Colonic mucosa (tissue), 4 donors: ENCODE measurements at regions not wholly inside any gene's neighbourhood (a gene's known extent, or its start where the extent isn't known, plus 50 kb on each side); places are given as distances from the start of the nearest gene placed in this dataset.
A peak's percentile ranks its signal among the peaks of the same experiment; 100 is the strongest.

ENCODE experiments used
- DNase-seq: peaks from one replicate; pipeline ENCODE4 v3.0.0-alpha.2; 2020
- H3K27ac ChIP-seq: fragments of 200-600 bp; one replicate; pipeline ENCODE4 v1.8.0; 2021
- H3K27me3 ChIP-seq: fragments of 200-600 bp; one replicate; pipeline ENCODE4 v1.8.0; 2021
- H3K36me3 ChIP-seq: fragments of 200-600 bp; one replicate; pipeline ENCODE4 v1.8.0; 2021
- H3K4me1 ChIP-seq: fragments of 200-600 bp; one replicate; pipeline ENCODE4 v1.8.0; 2021; ENCODE audit warnings: mild to moderate bottlenecking
- H3K4me3 ChIP-seq: fragments of 200-600 bp; one replicate; pipeline ENCODE4 v1.8.0; 2021
- H3K9ac ChIP-seq, 2 donors: one replicate each; pipeline ENCODE4 v1.7.0; 2013; ENCODE audit warnings: control low read depth in 2 of 2, low read depth in 2 of 2, low read length in 2 of 2
- H3K9me3 ChIP-seq: fragments of 200-600 bp; one replicate; pipeline ENCODE4 v1.8.0; 2021
- intact Hi-C: fragments of 100-400 bp; cut with DNase I; formaldehyde crosslinking; loops from one replicate; pipeline ENCODE4 v1.14.1; 2022
- TF ChIP-seq, protein P1 (sequence below): fragments of 200-600 bp; IDR thresholded peaks from one replicate; pipeline ENCODE4 v1.8.0; 2022; ENCODE audit warnings: antibody characterized with exemption, mild to moderate bottlenecking
- donor health status: healthy.
- donor health status: DM: no; HTN: no; CAD: no.
- donor health status: DM: no; HTN: no; CAD: no.

DNA sequence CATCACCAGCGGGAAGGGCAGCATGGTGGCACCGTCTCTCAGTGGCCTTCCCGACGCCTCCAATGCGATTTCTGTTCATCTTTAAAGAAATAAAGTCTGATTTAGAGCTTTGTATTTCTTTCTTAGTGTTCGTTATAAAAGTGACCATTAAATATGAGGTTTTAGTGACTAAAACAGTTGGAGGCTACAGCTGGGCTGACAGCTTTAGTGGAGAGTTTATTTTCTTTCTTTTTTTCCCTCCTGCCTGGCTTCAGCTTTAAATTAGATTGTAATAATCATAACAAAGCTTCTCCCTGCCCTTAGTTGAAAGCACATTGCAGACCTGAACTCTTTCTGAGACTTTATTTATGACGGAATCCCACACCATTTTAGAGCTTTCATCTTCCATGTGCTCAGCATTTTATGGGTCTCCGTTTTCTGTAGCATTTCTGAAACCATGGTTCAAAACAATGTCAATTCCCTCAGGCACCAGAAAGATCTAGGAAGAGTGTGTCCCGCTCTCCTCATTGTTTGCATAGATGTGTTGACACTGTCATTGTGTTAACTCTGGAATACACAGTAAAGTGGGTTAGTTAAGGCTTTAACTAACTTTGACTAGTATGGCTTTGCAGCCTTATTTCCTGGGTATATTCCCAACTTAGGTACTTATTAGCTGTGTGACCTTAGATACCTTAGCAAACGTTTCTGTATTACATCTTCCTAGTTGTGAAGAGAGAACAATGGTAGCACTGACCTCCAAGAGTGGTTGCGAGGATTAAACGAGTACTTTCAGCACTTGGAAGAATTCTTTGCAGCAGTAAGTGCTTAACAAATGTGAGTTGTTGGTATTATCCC is 97.4 kb upstream of the PGRMC2 start:
- no peak for DNase-seq
- TF ChIP-seq, protein P1, sequence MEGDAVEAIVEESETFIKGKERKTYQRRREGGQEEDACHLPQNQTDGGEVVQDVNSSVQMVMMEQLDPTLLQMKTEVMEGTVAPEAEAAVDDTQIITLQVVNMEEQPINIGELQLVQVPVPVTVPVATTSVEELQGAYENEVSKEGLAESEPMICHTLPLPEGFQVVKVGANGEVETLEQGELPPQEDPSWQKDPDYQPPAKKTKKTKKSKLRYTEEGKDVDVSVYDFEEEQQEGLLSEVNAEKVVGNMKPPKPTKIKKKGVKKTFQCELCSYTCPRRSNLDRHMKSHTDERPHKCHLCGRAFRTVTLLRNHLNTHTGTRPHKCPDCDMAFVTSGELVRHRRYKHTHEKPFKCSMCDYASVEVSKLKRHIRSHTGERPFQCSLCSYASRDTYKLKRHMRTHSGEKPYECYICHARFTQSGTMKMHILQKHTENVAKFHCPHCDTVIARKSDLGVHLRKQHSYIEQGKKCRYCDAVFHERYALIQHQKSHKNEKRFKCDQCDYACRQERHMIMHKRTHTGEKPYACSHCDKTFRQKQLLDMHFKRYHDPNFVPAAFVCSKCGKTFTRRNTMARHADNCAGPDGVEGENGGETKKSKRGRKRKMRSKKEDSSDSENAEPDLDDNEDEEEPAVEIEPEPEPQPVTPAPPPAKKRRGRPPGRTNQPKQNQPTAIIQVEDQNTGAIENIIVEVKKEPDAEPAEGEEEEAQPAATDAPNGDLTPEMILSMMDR = no peak
- no peaks in the 10 kb centered on the region for H3K27me3 ChIP-seq
- H3K4me1 ChIP-seq = no peaks in the 10 kb centered on the region
- H3K4me3 ChIP-seq = no peak overlapping the region
- H3K9me3 ChIP-seq = no peaks in the 10 kb centered on the region
- H3K9ac ChIP-seq = no peak overlapping the region
- no peak overlapping the region for H3K27ac ChIP-seq
- intact Hi-C loops = loop anchor here (10.0 kb wide), 2 partner anchors 100 to 170 kb away; partner anchors contain the start of gene PGRMC2
- H3K36me3 ChIP-seq = no peaks in the 10 kb centered on the region

DNA sequence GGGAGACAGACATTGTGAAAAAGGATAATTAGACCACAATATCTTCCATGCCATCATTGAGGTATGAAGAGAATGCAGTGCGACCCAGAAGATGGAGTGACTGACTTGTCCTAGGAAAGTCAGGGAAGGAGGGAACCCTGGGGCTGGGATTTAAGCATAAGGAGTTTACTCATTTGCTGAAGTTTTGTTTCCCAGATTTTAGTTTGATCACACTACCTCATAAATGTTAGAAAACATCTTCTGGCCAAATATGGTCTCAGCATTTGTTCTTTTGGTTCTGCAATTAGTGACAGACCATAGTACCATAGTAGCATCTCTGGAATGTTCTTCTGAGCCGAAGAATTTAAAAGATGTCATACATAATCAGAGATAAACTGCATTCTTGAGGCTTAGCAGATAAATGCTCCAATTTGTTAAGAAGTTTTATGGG is 96.5 kb upstream of the PGRMC2 start:
- H3K9ac ChIP-seq = no peak overlapping the region
- H3K4me1 ChIP-seq = no peaks in the 10 kb centered on the region
- H3K4me3 ChIP-seq = no peak overlapping the region
- no peaks in the 10 kb centered on the region for H3K9me3 ChIP-seq
- intact Hi-C loops = loop anchor here (10.0 kb wide), 2 partner anchors 99 to 171 kb away; partner anchors contain the start of gene PGRMC2
- TF ChIP-seq, protein P1 = no peak
- no peaks in the 10 kb centered on the region for H3K36me3 ChIP-seq
- no peaks in the 10 kb centered on the region for H3K27me3 ChIP-seq
- H3K27ac ChIP-seq = no peak overlapping the region
- DNase-seq = no peak

DNA sequence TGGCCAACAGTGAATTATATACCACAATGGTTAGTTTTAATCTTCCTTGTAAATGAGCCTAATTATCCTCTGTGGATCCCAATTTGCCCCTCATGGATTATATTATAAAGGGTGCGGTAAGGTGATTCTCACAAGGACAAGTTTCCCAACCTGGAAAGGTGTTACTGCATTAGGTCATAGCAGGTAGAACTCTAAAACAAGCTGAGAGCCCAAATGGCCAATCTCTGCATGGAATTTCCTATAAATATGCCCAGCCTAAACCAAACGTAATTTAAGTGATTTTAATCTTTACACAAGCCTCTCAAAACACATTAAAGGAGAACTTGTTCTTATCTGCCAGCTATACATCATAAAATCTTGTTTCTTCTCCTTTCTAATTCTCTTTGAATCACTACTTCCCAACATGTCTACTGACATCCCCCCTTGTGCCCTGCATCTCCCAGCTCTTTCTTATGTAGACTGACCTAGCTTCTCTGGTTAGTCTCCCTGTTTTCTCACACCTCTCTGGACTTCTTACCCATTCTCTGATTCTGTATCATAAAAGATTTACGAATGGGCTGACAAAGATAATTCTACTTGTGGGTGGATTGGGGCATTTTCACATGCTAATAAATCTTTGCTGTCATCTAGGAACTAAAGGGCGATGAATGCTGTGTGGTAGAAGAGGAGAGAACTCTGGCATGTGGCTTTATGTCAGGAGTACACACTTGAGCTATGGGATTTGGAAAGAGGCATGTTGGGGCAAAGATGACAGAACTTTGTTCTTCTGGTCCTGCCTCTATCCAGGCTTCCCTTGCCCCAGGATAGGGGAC is 94.3 kb upstream of the PGRMC2 start:
- no peak for DNase-seq
- H3K27me3 ChIP-seq = no peaks in the 10 kb centered on the region
- intact Hi-C loops = loop anchor here (10.0 kb wide), 2 partner anchors 97 to 173 kb away; partner anchors contain the start of gene PGRMC2
- no peaks in the 10 kb centered on the region for H3K36me3 ChIP-seq
- no peak overlapping the region for H3K9ac ChIP-seq
- TF ChIP-seq, protein P1 = no peak
- no peak overlapping the region for H3K4me3 ChIP-seq
- H3K27ac ChIP-seq = peak overlapping the region; percentile 6
- no peaks in the 10 kb centered on the region for H3K9me3 ChIP-seq
- no peaks in the 10 kb centered on the region for H3K4me1 ChIP-seq

DNA sequence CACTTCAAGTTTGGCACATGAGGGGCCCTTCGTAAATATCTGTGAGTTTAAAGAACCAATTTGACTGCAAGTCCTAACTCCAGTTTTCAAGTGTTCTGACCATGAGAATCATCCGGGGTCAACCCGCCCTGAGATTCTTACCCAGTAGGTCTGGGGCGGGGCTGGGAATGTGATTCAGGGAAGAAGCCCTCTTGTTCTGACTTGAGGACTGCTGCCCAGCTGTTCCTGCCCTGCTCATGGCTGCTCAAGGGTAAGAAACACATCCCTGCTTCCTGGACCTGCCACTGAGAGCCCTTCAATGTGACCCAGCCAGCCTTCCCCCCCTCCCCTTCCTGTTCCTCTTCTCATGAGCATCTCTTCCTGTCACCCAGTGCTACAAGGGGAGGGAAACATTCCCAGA is 92.7 kb upstream of the PGRMC2 start:
- no peaks in the 10 kb centered on the region for H3K9me3 ChIP-seq
- no peak overlapping the region for H3K9ac ChIP-seq
- H3K36me3 ChIP-seq = no peaks in the 10 kb centered on the region
- H3K4me1 ChIP-seq = no peaks in the 10 kb centered on the region
- intact Hi-C loops = loop anchor here (10.0 kb wide), 2 partner anchors 96 to 174 kb away; partner anchors contain the start of gene PGRMC2
- no peak for DNase-seq
- no peak overlapping the region for H3K27ac ChIP-seq
- H3K4me3 ChIP-seq = no peak overlapping the region
- H3K27me3 ChIP-seq = no peaks in the 10 kb centered on the region
- TF ChIP-seq, protein P1 = no peak

DNA sequence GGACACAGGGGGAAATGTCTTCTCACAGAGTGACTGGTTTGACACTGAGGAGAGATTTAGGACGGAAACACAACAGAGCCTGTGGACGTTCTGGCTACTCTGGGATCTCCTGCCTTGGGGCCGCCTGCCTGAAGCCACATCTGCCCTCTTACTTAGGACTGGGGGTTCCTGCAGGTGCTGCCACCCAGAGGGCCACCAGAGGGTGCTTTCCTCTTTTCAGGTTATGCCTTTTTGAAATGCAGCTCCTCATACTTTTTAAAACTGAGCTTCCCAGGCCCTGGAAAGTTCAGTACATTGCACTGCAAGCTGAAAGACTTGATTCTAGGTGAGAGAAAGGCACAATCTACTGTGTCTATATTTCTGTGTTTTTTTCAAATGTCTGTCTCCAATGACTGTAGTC is 92.2 kb upstream of the PGRMC2 start:
- Histone ChIP-seq H3K4me1 (no peaks in the 10 kb centered on the region), H3K27ac (no peak overlapping the region), H3K9ac (no peak overlapping the region), H3K4me3 (no peak overlapping the region), H3K27me3 (no peaks in the 10 kb centered on the region), H3K36me3 (no peaks in the 10 kb centered on the region), H3K9me3 (no peaks in the 10 kb centered on the region)
- intact Hi-C loops = loop anchor here (10.0 kb wide), 2 partner anchors 95 to 175 kb away; partner anchors contain the start of gene PGRMC2
- TF ChIP-seq, protein P1 = peak; percentile 39
- DNase-seq = no peak
